ENCODE measurements at regions not wholly inside any gene's neighbourhood (a gene's known extent, or its start where the extent isn't known, plus 50 kb on each side); places are given as distances from the start of the nearest gene placed in this dataset.
"Not testable (repeated sequence)": the region's sequence is repeated elsewhere in the genome, so short reads cannot be mapped to it uniquely, and the experiment has no call there.

DNA sequence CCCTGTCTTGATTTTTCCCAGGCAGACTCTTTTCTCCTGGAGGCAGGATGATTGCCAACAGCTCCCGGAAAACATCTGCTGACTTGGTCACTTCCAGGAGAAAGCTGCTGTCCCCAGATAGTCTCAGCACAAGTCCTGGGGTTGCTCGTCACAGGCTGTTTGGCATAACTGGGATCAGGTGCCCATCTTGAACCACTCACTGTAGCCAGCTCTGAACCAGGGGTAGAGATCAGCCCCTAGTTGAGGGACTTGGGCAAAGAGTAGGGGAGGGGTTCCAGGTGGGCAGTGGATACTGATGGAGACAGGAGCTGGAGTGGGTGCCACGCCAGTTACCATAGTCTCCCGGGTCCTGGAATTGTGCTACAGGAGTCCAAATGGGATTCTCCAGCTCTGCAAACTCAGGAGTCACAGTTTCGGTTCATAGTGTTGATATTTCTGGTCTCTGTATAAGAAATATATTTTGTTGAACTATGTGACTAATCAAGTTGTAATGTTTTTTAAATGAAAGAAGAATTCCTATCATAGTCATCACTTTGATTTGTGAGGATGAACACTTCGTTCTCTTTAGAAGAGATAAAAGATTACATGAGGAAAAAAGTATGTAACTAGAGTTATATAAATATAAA, 1154.5 kb downstream of the AACS start:
- no peak for DNase-seq

DNA sequence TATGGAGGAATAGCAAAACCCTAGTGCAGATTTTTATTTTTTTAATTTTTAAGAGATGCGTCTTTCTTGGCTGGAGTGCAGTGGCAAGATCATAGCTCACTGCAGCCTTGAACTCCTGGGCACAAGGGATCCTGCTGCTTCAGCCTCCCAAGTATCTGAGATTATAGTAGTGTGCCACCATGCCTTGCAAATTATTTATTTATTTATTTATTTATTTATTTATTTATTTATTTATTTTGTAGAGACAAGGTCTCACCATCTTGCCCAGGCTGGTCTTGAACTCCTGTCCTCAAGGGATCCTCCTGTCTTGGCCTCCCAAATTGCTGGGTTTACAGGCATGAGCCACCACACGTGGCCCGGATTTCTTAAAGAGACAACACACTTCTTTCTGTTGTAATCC, 1158.8 kb downstream of the AACS start:
- DNase-seq = no peak

DNA sequence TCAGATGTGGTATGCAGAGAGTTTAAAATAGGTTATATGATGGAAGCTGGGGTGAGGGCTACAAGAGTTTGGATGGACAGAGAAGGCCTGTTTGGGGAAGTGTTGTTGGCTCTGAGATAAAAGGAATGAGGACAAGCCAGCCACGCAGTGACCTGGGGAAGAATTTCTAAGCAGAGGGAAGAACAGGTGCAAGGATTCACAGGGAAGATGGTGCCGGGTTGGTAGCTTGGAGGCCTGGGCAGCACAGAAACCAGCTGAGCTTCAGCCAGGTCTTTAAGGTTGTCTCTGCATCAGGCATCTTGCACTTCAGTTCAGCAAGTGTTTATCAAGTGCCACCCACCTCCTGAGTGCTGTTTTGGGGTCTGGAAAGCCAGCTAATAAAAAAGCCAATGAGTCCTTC, 1163.7 kb downstream of the AACS start:
- DNase-seq = no peak

DNA sequence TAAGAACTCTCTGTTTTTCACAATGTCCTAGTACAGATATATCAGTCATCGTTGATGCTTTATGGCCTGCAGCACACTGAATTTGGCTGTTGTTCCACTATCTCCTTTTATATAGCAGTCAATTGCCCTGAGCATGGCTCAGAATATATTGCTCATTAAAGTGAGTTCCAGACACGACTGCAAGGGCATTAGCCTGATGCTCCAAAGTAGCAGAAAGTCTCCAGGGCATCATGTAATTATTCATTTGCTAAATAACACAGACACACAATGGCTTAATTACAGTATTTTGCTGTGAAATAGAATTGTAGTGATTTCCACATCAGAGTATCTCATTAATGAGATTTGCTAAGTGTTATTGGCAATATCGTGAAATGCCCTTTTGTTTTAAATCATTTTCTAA, 1167.5 kb downstream of the AACS start:
- DNase-seq = no peak

DNA sequence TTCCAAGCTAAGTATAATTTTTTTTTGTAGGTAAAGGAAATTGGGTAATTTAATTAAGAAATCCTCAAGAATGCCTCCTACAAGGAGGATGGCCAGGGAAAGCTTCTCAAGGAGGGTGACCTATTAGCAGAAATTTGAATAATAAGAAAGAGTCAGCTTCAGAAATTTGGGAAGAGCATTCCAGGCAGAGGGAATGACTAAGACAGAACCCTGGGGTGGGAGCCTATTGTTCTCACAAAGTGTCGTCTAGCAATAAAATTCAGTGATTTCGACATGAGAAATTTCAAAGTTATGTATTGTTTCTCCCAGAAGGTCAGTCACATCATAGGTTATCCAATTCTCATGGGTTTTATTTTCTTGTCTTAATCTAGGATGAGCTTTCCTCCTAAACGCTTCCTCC, 1168.4 kb downstream of the AACS start:
- no peak for DNase-seq

DNA sequence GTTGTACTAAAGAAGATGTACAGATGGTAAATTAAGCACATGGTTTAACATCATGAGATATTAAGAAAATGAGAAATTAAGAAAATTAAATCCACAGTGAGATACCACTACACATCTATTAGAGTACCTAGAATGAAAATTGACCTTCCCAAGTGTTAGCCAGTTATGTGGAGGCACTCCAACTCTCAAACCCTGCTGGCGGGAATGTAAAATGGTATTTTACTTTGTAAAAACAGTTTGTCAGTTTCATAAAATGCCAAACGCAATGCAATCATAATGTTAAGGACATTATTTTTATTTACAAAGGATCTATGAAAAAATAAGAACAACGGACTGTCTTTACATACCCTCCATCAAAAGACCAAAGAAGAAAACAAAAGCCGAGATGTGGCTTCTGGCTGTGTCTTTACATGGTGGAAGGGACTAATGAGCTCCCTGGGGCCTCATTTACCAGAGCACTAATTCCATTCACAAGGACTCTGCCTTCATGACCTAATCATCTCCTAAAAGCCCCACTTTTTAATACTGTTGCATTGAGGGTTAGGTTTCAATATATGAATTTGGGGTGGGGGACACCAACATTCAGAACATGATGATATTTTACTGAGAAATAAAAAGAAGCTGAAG, 1178.7 kb downstream of the AACS start:
- no peak for DNase-seq

DNA sequence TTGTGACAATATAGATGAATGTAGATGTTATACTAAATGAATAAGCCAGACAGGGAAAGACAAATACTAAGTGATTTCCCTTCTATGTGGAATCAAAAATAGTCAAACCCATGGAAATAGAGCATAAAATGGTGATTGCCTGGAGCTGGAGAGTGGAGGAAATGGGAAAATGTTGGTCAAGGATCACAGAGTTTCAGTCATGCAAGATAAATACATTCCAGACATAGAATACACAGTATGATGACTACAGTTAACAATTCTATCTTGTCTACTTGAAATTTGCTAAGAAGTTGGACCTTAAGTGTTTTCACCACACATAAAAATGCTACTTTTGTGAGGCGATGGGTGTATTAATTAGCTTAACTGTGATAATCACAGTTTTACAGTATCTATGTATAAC, 1182.7 kb downstream of the AACS start:
- no peak for DNase-seq

DNA sequence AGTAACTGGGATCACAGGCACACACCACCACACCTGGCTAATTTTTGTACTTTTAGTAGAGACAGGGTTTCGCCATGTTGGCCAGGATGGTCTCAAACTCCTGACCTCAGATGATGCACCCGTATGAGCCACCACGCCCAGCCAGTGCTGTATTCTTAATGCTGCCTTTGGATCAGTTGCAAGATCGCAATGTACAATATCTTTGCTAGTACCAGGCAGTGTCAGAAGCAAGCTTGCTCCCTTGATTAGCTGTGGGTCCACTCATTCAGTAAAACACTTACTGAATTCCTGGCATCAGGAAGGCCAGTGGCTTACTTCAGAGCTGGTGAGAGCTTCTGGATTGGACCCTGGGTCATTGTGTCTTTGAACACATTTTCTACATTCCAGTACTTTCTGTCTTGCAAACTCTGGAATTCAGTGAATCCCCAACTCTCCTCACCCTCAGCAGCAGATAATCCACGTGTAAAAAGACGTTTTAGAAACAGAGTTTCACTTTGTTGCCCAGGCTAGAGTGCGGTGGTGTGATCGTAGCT, 1183.7 kb downstream of the AACS start:
- DNase-seq = no peak

DNA sequence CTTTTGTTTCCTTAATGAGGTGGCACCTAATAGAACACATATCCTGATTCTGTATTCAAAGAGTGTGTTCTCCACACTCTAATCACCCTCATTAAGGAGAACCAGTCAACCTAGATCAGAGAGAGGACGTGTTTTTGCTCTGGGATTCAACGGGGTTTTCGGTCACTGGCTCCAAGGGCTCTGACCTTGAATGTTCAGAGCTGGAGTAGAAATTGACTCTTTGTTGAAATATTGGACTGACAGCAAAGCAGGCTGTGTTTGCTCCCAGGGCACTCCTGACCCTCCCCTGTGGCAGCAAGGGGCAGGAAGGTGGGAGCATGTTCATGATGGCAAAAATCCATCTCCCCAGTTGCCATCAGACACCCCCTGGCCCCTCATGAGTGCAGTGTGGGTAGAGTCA, 1193.0 kb downstream of the AACS start:
- no peak for DNase-seq

DNA sequence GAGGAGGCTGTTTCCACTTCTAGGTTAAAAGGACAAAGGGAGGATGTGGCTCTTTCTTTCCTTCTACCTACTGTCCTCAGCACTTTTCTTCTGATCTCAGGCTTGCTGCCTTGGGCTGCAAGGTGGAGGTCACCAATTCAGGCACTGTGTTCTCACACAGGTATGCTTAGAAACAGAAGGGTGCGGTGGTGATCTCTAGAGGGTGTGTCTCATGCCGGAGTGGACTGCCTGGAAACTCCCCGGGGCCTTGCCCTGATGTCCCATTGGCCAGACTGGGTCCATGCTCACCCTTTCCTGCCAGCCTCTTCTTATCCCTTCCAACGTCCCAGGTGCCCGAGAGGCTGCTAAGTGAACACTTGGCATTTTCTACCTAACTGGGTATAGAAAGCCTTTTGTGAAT, 1197.6 kb downstream of the AACS start:
- DNase-seq = no peak

DNA sequence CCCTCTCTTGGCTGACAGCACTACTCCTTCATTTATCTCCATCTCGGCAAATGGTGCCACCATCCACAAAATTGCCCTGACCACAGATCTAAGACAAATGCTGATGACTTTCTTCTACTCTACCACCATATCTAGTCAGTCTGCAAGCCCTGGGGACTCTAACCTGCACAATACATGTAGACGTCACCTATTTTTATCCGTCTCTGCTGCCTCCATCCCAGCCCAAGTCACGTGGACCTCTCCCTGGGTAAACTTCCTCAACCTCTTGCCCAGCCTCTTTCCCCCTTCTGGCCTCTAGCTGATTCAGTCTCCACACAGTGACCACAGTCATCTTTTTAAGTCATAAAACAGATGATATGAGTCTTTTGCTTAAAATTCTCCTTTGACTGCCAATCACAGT, 1203.0 kb downstream of the AACS start:
- DNase-seq = no peak

DNA sequence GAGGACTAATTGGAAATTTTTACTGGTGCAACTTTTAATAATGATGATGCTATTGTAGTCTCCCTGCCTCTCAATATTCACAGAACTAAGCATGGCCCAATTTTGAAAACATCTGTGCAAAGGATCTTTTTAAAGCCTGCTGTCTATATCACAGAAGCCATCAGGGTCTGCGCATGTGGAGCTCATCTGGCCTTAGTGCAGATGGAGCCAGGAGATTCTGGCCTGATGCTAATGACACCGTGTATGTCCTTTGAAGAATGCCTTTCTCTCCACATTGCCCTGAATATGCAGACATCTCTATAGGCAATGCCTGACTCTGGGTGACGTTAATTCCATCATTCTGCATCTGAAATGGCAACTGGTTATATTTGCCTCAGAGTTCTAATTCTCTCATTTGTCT, 1205.9 kb downstream of the AACS start:
- no peak for DNase-seq

DNA sequence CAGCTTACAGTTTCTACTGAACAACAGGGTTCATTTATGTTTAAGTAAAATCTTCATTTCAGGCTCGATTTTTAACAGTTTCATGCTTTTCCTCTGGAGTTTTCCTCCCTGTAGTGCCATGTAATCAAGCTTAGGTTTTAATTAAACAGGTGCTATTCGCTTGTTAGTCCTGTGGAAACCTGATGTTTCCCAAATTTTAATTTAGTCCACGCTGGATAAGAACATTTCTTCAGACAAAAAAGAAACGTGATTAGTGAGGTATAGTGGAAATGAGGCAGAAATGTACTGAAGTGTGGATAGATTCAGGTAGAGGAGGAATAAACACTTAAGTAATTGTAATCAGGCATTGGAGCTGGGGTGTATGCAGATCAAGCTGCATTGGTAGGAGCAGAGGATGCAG, 1217.5 kb downstream of the AACS start:
- no peak for DNase-seq

DNA sequence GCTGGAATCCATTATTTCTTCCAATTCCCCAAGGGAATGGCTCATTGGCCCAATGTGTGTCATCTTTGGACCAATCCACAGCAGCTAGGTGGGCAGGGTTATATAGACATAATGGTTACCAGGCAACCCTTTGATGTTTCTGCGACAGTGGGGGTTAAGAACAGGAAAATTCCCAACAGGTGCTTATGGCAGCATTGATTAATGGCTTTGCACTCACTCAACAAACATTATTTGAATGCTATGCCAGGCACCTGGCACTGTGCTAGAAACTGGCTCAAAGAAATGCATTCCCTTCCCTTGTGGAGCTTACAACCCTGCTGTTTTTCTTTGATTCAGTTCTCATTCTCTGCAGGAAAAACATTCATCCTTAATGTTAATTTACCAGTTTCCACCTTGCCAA, 1221.0 kb downstream of the AACS start:
- DNase-seq = no peak

DNA sequence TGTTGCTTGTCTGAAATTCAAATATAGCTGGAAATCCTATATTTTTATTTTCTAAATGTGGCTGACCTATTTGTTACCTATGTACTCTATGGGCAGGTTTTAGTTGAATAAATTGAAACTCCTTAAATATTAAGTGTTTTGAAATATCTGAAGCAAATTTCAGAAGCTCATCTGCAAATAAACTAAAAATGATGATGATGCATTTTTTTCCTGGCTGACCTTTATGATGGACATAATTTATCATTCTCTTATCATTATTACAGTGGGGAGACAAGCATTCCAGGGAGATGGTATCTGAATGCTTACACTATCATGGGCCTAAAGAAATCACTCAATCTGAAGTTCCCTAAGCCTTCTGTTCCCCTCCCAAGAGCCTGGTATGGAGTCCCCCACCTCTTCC, 1225.2 kb downstream of the AACS start:
- DNase-seq = no peak

DNA sequence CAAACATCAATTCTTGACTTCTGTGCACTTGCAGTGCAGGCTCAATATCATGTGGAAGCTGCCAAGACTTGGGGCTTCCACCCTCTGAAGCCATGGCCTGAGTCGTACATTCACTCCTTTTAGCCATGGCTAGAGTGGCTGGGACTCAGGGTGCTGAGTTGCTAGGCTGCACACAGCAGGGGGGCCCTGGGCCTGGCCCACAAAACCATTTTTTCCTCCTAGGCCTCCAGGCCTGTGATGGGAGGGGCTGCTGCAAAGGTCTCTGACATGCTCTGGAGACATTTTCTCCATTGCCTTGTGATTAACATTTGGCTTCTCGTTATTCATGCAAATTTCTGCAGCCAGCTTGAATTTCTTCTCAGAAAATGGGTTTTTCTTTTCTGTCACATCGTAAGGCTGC, 1226.8 kb downstream of the AACS start:
- not testable (repeated sequence) for DNase-seq

DNA sequence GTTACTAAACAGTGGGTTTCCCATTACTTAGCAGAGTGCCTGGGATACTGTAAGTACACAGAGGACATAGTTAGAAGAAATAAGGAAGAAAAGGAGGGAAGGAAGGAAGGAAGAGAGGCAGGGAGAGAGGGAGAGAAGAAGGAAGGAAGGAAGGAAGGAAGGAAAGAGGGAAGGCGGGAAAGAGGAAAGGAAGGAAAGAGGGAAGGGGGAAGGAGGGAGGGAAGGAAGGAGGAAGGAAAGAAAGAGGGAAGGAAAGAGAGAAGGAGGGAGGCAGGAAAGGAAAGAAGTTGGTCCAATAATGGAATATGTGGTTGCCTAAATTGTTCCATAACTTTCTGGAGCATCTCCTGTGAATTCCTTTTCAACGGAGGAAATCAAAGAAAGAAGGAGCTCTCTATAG, 1230.4 kb downstream of the AACS start:
- DNase-seq = no peak

DNA sequence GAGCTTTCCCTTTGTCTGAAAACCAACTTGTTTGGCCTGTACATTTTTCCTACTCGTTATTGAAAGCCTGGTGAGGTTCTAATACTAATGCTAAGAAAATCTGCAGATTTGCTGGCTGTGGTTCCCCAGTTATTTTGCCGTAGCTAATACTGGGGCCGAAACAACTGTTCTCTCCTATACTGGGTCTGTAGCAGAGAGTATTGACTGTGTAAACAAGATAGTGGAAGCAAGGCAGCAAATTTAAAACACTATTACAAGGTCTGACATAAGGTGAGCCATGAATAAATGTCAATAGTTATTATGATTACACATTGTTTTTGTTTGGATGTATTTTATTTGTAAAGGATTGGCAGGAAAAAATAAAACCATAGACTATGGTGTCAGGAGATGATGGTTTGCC, 1244.0 kb downstream of the AACS start:
- no peak for DNase-seq

DNA sequence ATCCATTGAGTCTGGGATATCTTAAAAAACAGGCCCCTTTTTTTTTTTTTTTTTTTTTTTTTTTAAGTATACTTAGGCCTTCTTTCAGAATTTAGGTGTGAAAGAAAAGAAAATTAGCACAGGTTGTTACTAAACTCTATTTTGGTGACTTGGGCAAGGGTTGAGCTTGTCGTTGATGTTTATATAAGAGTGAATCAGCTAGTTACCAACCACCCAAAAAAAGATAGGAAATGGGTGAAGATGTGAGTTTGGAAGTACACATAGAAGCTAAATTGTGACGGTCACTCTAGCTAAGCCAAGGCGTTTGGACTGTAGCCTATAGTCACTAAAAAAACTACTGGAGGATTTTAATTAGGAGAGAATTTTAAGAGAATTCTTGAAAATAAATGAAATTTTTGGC, 1247.2 kb downstream of the AACS start:
- no peak for DNase-seq

DNA sequence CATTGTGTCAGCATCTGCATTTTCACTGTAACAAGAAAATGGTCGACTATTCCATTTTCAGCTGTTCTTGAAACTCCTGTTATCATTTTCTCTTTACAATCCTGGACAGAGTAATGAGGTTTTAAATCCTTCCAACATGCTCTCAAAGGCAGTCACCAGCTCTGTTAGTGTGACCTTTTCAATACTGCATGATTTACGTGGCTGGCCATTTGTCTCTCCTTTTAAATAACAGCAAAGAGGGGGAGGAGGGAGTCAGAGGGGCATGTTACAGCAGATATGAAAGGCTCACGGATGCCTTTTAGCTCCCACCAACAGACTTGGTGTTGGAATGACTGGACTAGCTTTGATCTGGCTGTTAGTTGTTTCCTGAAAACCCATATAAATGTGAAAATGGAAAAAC, 1251.2 kb downstream of the AACS start:
- DNase-seq = no peak

DNA sequence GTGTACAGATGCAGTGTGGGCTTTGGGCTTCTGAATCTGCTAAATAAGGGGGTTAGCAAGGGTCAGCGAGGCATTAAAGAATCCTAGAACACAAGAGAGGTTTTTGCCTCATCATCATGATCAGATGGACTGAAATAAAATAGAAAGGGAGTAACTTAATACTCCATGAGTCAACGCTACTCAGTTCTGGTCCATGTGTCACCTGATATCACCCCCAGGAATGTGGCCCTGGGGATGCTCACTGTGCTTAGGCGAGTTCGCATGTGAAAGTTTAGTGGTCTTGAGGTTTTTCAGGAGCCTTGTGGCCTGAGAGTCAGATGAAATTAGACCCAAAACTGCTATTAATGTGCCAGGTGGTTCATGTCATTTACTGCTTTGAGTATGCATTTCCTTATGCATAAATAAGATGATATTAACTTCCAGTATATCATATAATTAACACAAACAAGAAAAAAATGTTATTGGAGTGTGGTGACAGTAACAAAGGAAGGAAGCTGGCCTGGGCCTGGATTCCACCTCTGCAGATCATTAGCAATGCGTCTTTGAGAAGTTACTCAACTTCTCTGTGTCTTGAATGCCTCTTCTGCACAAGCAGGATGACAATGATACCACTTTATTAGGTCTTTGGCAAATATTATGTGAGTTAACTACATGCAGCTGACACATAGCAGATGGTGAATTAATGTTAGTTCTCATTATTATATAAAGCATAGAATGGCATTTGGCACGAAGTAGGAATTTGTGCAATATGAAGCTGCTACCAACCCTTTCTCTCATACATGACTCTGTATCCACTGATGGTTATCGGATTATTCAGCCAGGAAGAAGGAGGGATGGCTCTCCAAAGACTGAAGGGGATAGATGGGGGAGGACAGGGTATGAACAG, 1272.6 kb downstream of the AACS start:
- DNase-seq = no peak

DNA sequence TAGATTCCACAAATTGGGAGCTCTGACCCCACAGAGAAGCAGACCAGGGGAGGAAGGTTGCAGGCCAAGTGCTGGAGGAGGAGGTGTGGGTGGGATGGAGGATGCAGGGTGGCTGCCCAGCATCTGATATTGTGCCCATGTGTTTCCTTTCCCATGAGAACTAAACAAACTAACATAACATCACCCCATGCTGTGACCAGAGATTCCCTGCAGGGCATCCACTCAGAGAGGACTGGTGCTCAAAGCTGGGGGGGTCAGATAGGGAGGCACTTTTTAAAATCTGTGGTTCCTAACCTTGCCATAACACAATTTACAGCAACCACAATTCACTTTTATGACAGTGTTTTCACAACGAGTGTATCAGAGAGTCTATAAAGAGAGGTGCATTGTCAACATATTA, 1277.6 kb downstream of the AACS start:
- DNase-seq = no peak

DNA sequence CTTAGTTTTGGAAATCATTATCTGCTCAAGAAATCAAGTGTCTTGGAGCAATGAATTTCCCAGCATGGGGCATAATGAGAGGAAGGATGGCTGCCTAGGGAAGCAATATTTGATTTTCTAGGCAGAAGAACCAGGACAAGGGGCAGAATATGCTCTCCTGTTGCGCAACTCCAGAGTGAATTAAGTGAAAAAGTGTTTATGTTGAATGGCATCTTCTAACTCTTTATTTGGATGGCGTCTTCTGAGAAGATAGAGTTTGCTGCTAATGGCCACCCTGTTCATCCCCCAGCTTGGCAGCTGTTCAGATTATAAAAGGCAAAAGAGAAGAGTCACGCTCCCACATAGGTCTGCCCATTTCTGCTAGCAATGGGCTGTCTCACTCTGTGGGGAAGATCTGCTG, 1278.1 kb downstream of the AACS start:
- no peak for DNase-seq

DNA sequence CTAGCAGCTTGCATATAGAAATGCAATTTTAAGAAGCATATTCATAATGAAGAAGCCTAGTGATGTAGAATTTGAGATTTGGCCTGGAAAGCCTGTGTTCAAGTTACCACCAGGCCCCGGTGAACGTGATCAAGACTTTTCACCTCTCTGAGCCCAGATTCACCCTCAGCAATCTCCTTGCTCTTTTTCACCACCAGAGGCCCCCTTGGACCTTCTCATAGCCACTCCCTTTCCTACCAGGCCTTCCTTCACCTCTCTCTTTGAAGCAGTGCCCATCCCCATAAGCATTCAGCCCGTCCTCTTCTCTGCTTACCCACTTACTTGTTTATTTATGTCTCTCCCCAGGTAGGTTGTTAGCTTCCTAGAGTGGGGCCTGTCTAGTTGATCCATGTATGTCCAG, 1280.9 kb downstream of the AACS start:
- DNase-seq = no peak
